ENCODE measurements at regions not wholly inside any gene's neighbourhood (a gene's known extent, or its start where the extent isn't known, plus 50 kb on each side); places are given as distances from the start of the nearest gene placed in this dataset.

- TF ChIP-seq CTCF (IDR thresholded peaks at IDR 0.05), result no peak
- TF ChIP-seq POLR2A (IDR thresholded peaks at IDR 0.05), result no peak
- Histone ChIP-seq H3K9me3 (replicated peaks in 1 of 3) (no peaks in the 10 kb centered on the region), H3K4me1 (replicated peaks in 1 of 2) (no peaks in the 10 kb centered on the region), H3K27ac (no peak overlapping the region), H3K4me3 (no peak overlapping the region), H3K27me3 (peaks cover 24% of the 10 kb centered on the region), H3K36me3 (replicated peaks in 1 of 2) (no peaks in the 10 kb centered on the region)
- intact Hi-C loops (cut with DNase I), result no loop called here
- WGBS, 4 donors, result 34 to 48% (median 39%) methylated on average over 2 of the region's 2 CpGs
- no peak for DNase-seq
These were observed 151.3 kb downstream of the RTL9 start for GRCh38 chrX:110509755-110510532.

- intact Hi-C loops (cut with DNase I), result no loop called here
- H3K4me3 ChIP-seq, result no peak overlapping the region
- WGBS, 4 donors, result 55 to 76% (median 60%) methylated on average over 1 to 2 of the region's 2 CpGs
These were observed 152.6 kb downstream of the RTL9 start for GRCh38 chrX:110511238-110511637.

GRCh38 chrX:110512341-110512740, 153.7 kb downstream of the RTL9 start:
- no peak for DNase-seq
- WGBS, 4 donors, result 46 to 64% (median 58%) methylated on average over 1 of the region's 1 CpG
- Histone ChIP-seq H3K27me3 (peaks cover 24% of the 10 kb centered on the region), H3K4me1 (replicated peaks in 1 of 2) (no peaks in the 10 kb centered on the region), H3K36me3 (replicated peaks in 1 of 2) (no peaks in the 10 kb centered on the region), H3K4me3 (no peak overlapping the region), H3K27ac (no peak overlapping the region), H3K9me3 (replicated peaks in 1 of 3) (no peaks in the 10 kb centered on the region)
- TF ChIP-seq CTCF (IDR thresholded peaks at IDR 0.05) (no peak), POLR2A (IDR thresholded peaks at IDR 0.05) (no peak)
- intact Hi-C loops (cut with DNase I), result no loop called here

More at GRCh38 chrX:110511238-110511637, 152.6 kb downstream of the RTL9 start:
- DNase-seq, result no peak
- TF ChIP-seq POLR2A (IDR thresholded peaks at IDR 0.05), result no peak
- TF ChIP-seq CTCF (IDR thresholded peaks at IDR 0.05), result no peak
- Histone ChIP-seq H3K27me3 (peaks cover 24% of the 10 kb centered on the region), H3K4me1 (replicated peaks in 1 of 2) (no peaks in the 10 kb centered on the region), H3K9me3 (replicated peaks in 1 of 3) (no peaks in the 10 kb centered on the region), H3K27ac (no peak overlapping the region), H3K36me3 (replicated peaks in 1 of 2) (no peaks in the 10 kb centered on the region)

- H3K27me3 ChIP-seq, result peaks cover 34% of the 10 kb centered on the region
- WGBS, 4 donors, result 52 to 68% (median 63%) methylated on average over 2 of the region's 2 CpGs
These were observed 155.9 kb downstream of the RTL9 start for GRCh38 chrX:110514509-110514908.

More at GRCh38 chrX:110514509-110514908, 155.9 kb downstream of the RTL9 start:
- TF ChIP-seq POLR2A (IDR thresholded peaks at IDR 0.05), result no peak
- TF ChIP-seq CTCF (IDR thresholded peaks at IDR 0.05), result no peak
- Histone ChIP-seq H3K9me3 (replicated peaks in 1 of 3) (no peaks in the 10 kb centered on the region), H3K4me1 (replicated peaks in 1 of 2) (no peaks in the 10 kb centered on the region), H3K27ac (no peak overlapping the region), H3K4me3 (no peak overlapping the region), H3K36me3 (replicated peaks in 1 of 2) (no peaks in the 10 kb centered on the region)
- no peak for DNase-seq
- intact Hi-C loops (cut with DNase I), result no loop called here

All from adrenal gland (tissue), 9 donors.